ENCODE measurements at regions not wholly inside any gene's neighbourhood (a gene's known extent, or its start where the extent isn't known, plus 50 kb on each side); places are given as distances from the start of the nearest gene placed in this dataset.
A peak's percentile ranks its signal among the peaks of the same experiment; 100 is the strongest.

GRCh38 chr12:63400718-63401117 is 249.7 kb upstream of the AVPR1A start:
- no peak overlapping the region for H3K9ac ChIP-seq (ENCODE audit: control insufficient read depth, insufficient read depth, low read length)

More at GRCh38 chr12:63400718-63401117, 249.7 kb upstream of the AVPR1A start:
- SMC1A ChIA-PET (ENCODE audit: uncharacterized antibody, unreplicated experiment): no interaction called here
- BruUV-seq (replicated peaks): no TSS peak
- POLR2A ChIA-PET: no interaction called here
- Histone ChIP-seq H3K4me2 (ENCODE audit: control insufficient read depth, insufficient read depth) (no peak overlapping the region), H3K4me3 (no peak overlapping the region), H2AFZ (ENCODE audit: control insufficient read depth, low read depth, low read length) (no peak overlapping the region), H3K79me2 (ENCODE audit: control insufficient read depth, insufficient read depth, low read length) (no peaks in the 10 kb centered on the region), H4K20me1 (ENCODE audit: control insufficient read depth, insufficient read depth) (no peaks in the 10 kb centered on the region), H3K9me3 (replicated peaks; ENCODE audit: control insufficient read depth, insufficient read depth, low read length) (no peaks in the 10 kb centered on the region; the same call in 2 of the 3 replicates), H3K27ac (ENCODE audit: control insufficient read depth, insufficient read depth) (no peak overlapping the region), H3K27me3 (replicated peaks in 1 of 2; ENCODE audit: control insufficient read depth in 2 of 2, insufficient read depth in 2 of 2, low read length in 1 of 2) (no peaks in the 10 kb centered on the region), H3K36me3 (ENCODE audit: control insufficient read depth in 2 of 2, insufficient read depth in 2 of 2, low read length in 1 of 2) (no peaks in the 10 kb centered on the region), H3K4me1 (ENCODE audit: control insufficient read depth, insufficient read depth, low read length) (no peaks in the 10 kb centered on the region)
- FAIRE-seq (no peak), ATAC-seq (peak; percentile 35; the same call in 2 of the 3 replicates), DNase-seq (ENCODE audit: low read depth, low spot score) (no peak)
- intact Hi-C loops (cut with micrococcal nuclease; ENCODE audit: unreplicated experiment): no loop called here
- CTCF ChIA-PET: no interaction called here
- in situ Hi-C loops (cut with MboI): loop anchor here (25.0 kb wide), 1 partner anchor 862 kb away; no protein-coding TSS in a partner anchor
- WGBS (ENCODE audit: insufficient coverage, insufficient replicate concordance, low lambda C conversion rate, missing lambda C conversion rate): 66% methylated on average over 3 of the region's 3 CpGs
- RAD21 ChIA-PET (ENCODE audit: unreplicated experiment): no interaction called here
- TF ChIP-seq IRF5 (IDR thresholded peaks at IDR 0.05; ENCODE audit: borderline replicate concordance) (no peak), NFYB (IDR thresholded peaks at IDR 0.05; ENCODE audit: insufficient read depth, low read depth, low read length) (no peak), ZBTB4 (CRISPR knock-in tag; IDR thresholded peaks at IDR 0.05) (no peak), EGR1 (IDR thresholded peaks at IDR 0.05; ENCODE audit: borderline replicate concordance in 1 of 2, low read depth in 2 of 2, low read length in 2 of 2) (no peak)
- TF ChIP-seq, protein P1, sequence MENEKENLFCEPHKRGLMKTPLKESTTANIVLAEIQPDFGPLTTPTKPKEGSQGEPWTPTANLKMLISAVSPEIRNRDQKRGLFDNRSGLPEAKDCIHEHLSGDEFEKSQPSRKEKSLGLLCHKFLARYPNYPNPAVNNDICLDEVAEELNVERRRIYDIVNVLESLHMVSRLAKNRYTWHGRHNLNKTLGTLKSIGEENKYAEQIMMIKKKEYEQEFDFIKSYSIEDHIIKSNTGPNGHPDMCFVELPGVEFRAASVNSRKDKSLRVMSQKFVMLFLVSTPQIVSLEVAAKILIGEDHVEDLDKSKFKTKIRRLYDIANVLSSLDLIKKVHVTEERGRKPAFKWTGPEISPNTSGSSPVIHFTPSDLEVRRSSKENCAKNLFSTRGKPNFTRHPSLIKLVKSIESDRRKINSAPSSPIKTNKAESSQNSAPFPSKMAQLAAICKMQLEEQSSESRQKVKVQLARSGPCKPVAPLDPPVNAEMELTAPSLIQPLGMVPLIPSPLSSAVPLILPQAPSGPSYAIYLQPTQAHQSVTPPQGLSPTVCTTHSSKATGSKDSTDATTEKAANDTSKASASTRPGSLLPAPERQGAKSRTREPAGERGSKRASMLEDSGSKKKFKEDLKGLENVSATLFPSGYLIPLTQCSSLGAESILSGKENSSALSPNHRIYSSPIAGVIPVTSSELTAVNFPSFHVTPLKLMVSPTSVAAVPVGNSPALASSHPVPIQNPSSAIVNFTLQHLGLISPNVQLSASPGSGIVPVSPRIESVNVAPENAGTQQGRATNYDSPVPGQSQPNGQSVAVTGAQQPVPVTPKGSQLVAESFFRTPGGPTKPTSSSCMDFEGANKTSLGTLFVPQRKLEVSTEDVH (IDR thresholded peaks at IDR 0.05; ENCODE audit: low read depth, partially characterized antibody): no peak

Measured in GM12878 (cell line).